Activated CD8-positive, alpha-beta T cell treated with anti-CD3 and anti-CD28 coated beads for 36 hours (primary cell): ENCODE measurements at regions not wholly inside any gene's neighbourhood (a gene's known extent, or its start where the extent isn't known, plus 50 kb on each side); places are given as distances from the start of the nearest gene placed in this dataset.

Experiments used
- ATAC-seq: fragments of 200-7000 bp; cut with Tn5 transposase; one replicate; pipeline ENCODE4 v1.10.0; 2021; ENCODE audit warnings: mild to moderate bottlenecking, moderate library complexity
- CTCF ChIA-PET: fragments of 350-600 bp; sonication (Branson Sonifier 250); formaldehyde crosslinking; loops from one replicate; lab custom pipeline; 2021; ENCODE audit warnings: antibody characterized with exemption; lab: Charles Lee
- POLR2A ChIA-PET: fragments of 350-600 bp; sonication (Branson Sonifier 250); formaldehyde crosslinking; loops from one replicate; lab custom pipeline; 2021; ENCODE audit warnings: antibody characterized with exemption; lab: Charles Lee
- DNase-seq: peaks from one replicate; pipeline ENCODE4 v3.0.0-alpha.2; 2020
- H3K27ac Mint-ChIP-seq: one replicate; pipeline ENCODE4 v1.8.0; 2021; ENCODE audit warnings: mild to moderate bottlenecking, mixed read lengths
- H3K27me3 Mint-ChIP-seq: one replicate; pipeline ENCODE4 v1.8.0; 2021; ENCODE audit warnings: mixed read lengths
- H3K36me3 Mint-ChIP-seq: one replicate; pipeline ENCODE4 v1.8.0; 2021; ENCODE audit warnings: low read depth, mixed read lengths
- H3K4me1 Mint-ChIP-seq: one replicate; pipeline ENCODE4 v1.8.0; 2021; ENCODE audit warnings: low read depth, mixed read lengths
- H3K4me3 Mint-ChIP-seq: one replicate; pipeline ENCODE4 v1.8.0; 2021; ENCODE audit warnings: mild to moderate bottlenecking, moderate library complexity, mixed read lengths
- H3K9me3 Mint-ChIP-seq: one replicate; pipeline ENCODE4 v1.8.0; 2021; ENCODE audit warnings: mixed read lengths
- CTCF ChIP-seq: fragments of 200-600 bp; IDR thresholded peaks from one replicate; pipeline ENCODE4 v1.8.0; 2022; ENCODE audit warnings: antibody characterized with exemption, mild to moderate bottlenecking
- intact Hi-C: fragments of 100-400 bp; cut with micrococcal nuclease; formaldehyde crosslinking; loops from one replicate; pipeline ENCODE4 v1.10.0; 2022

DNA sequence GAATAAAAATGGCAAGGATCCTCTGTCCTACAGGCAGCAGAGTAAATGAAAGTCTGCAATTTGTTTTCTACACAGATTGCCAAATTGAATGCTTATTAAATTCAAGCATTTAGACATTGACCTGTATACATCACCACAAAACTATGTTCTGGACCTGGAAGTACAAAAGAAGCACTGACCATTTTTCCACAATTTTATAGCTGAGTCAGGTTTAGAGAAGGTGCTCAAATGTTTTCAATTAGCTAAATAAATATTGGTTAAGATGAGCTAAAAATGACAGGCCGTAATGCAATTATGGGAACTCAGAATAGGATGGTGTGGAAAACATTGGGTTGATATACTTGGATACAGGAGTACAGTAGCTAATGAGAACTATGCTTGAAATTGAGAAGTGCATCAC, 490.7 kb upstream of the MEIS1 start:
- CTCF ChIA-PET = no interaction called here
- intact Hi-C loops = no loop called here
- Mint-ChIP-seq H3K4me1 (no peaks in the 10 kb centered on the region), H3K27me3 (no peaks in the 10 kb centered on the region), H3K27ac (no peak overlapping the region), H3K4me3 (no peak overlapping the region), H3K9me3 (no peaks in the 10 kb centered on the region), H3K36me3 (no peaks in the 10 kb centered on the region)
- no peak for TF ChIP-seq CTCF
- DNase-seq (no peak), ATAC-seq (no peak)
- POLR2A ChIA-PET = no interaction called here

GRCh38 chr2:65943099-65943786, 491.7 kb upstream of the MEIS1 start:
- H3K36me3 Mint-ChIP-seq = no peaks in the 10 kb centered on the region
- POLR2A ChIA-PET = no interaction called here
- no peak overlapping the region for H3K27ac Mint-ChIP-seq
- no peak for ATAC-seq
- no peaks in the 10 kb centered on the region for H3K27me3 Mint-ChIP-seq
- CTCF ChIA-PET = no interaction called here
- intact Hi-C loops = no loop called here
- no peak for TF ChIP-seq CTCF
- no peaks in the 10 kb centered on the region for H3K4me1 Mint-ChIP-seq
- no peak for DNase-seq
- H3K4me3 Mint-ChIP-seq = no peak overlapping the region
- H3K9me3 Mint-ChIP-seq = no peaks in the 10 kb centered on the region

DNA sequence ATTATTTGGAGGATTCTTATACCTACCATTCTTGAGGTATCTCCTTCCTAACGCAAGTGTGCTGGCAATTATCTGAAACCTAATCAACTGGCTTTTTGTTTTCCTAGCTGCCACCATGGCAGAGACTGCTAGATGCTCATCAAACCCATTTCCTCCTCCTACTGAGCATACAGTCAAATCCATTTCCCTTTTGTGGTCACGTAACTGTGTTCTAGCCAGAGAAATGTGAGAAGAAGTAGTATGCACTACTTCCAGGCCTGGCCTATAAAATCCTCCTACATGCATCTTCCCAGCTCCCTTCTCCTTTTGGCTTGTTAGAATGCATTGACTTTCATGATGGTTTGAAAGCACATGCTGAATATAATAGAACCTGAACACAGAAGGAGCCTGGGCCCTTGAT, 494.1 kb upstream of the MEIS1 start:
- no peak for TF ChIP-seq CTCF
- ATAC-seq (no peak), DNase-seq (no peak)
- Mint-ChIP-seq H3K36me3 (no peaks in the 10 kb centered on the region), H3K4me1 (no peaks in the 10 kb centered on the region), H3K27ac (no peak overlapping the region), H3K27me3 (no peaks in the 10 kb centered on the region), H3K9me3 (no peaks in the 10 kb centered on the region), H3K4me3 (no peak overlapping the region)
- POLR2A ChIA-PET = no interaction called here
- CTCF ChIA-PET = no interaction called here
- intact Hi-C loops = no loop called here

DNA sequence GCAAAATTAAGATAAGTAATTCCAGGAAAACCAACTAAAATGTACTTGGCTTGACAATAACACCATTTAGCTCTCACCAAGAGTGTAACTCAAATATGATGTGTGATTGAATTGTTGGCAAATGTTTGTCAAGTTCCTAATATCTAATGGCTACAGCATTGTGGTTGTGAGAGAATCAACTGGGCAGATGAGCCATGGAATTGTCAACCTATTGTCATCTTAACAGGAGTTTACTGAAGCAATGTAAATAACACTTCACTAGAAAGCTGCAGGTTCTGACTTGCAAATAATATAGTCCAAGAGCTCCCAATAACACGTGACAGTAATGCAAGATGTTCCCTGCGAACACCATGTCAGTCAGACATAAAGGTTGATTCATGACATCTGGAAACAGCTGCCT, 495.2 kb upstream of the MEIS1 start:
- ChIA-PET CTCF (no interaction called here), POLR2A (no interaction called here)
- no peaks in the 10 kb centered on the region for H3K4me1 Mint-ChIP-seq
- TF ChIP-seq CTCF = no peak
- intact Hi-C loops = no loop called here
- no peak for ATAC-seq
- no peaks in the 10 kb centered on the region for H3K36me3 Mint-ChIP-seq
- H3K9me3 Mint-ChIP-seq = no peaks in the 10 kb centered on the region
- H3K27ac Mint-ChIP-seq = no peak overlapping the region
- DNase-seq = no peak
- no peak overlapping the region for H3K4me3 Mint-ChIP-seq
- no peaks in the 10 kb centered on the region for H3K27me3 Mint-ChIP-seq

- H3K9me3 Mint-ChIP-seq = no peaks in the 10 kb centered on the region
- H3K36me3 Mint-ChIP-seq = no peaks in the 10 kb centered on the region
- ChIA-PET CTCF (no interaction called here), POLR2A (no interaction called here)
- DNase-seq (no peak), ATAC-seq (no peak)
- intact Hi-C loops = no loop called here
- no peak overlapping the region for H3K27ac Mint-ChIP-seq
- no peak overlapping the region for H3K4me3 Mint-ChIP-seq
- no peaks in the 10 kb centered on the region for H3K27me3 Mint-ChIP-seq
- TF ChIP-seq CTCF = no peak
- no peaks in the 10 kb centered on the region for H3K4me1 Mint-ChIP-seq
Observed at GRCh38 chr2:65937379-65938160, 497.4 kb upstream of the MEIS1 start.
